EL (cell line): ENCODE measurements at regions not wholly inside any gene's neighbourhood (a gene's known extent, or its start where the extent isn't known, plus 50 kb on each side); places are given as distances from the start of the nearest gene placed in this dataset.
"Not testable (repeated sequence)": the region's sequence is repeated elsewhere in the genome, so short reads cannot be mapped to it uniquely, and the experiment has no call there.

Experiments
- DNase-seq: peaks from one replicate; pipeline ENCODE4 v3.0.0-alpha.2; 2016

GRCh38 chr12:31217356-31218130 is 108.4 kb downstream of the SINHCAF start:
- DNase-seq: no peak

DNA sequence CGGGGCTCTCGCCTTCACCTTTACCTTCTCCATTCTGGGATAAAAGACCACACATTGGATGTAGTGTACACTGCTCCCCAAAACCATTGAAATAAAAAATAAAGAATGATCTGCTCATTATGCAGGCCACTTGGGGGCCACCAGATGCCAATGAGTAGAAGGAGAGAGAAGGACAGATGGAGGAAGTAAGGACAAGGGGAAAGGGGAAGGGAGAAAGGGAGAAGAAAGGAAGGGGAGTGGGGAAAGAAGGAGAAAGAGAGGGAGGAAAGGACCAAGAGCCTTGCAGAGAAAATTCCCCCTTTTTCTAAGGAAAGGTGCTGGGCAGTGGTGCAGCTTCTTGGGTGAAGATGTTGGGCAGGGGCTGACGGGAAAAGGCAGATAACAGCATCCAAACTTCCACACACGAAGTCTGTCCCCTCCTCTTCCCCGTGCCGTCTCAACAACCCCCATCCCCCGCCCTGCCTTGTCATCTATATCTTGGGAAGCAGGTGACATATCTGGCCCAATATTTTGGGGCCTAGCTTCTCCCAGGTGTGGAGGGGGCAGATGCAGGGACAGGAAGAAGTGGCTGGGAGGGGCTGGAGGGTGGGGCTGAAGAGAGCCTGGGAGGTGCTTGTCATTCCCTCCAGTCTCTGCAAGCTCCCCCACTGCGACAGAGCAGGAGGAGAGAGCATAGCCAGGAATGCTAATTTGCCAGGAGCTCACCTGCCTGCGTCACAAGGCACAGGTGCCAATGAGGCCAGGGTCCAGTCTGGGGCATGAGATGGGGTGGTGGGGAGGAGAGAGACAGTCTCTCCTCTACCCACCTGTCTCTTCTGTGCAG is 107.5 kb downstream of the SINHCAF start:
- no peak for DNase-seq

GRCh38 chr12:31219521-31219920 is 106.4 kb downstream of the SINHCAF start:
- DNase-seq: no peak

DNA sequence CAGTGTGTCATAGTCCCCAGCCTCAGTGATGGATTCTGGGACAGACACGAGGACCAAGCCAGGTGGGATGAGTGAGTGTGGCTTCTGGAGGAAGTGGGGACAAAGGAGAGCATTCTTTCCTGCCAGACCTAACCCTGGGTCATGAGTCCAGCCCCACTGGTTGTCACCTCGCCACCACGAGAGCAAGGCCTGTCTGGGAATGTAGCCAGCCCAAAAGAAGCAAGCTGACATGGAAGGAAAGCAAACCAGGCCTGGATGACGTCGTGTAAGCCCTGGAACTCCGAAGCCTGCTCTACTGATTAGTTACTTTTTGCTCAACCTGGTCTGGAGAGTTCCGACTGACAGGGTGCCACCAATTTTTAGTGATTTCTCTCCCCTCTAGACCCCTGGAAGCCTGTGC is 105.9 kb downstream of the SINHCAF start:
- no peak for DNase-seq

GRCh38 chr12:31220633-31221550 is 105.1 kb downstream of the SINHCAF start:
- DNase-seq: no peak

- DNase-seq: no peak
These were observed 104.4 kb downstream of the SINHCAF start for GRCh38 chr12:31221551-31221945.

DNA sequence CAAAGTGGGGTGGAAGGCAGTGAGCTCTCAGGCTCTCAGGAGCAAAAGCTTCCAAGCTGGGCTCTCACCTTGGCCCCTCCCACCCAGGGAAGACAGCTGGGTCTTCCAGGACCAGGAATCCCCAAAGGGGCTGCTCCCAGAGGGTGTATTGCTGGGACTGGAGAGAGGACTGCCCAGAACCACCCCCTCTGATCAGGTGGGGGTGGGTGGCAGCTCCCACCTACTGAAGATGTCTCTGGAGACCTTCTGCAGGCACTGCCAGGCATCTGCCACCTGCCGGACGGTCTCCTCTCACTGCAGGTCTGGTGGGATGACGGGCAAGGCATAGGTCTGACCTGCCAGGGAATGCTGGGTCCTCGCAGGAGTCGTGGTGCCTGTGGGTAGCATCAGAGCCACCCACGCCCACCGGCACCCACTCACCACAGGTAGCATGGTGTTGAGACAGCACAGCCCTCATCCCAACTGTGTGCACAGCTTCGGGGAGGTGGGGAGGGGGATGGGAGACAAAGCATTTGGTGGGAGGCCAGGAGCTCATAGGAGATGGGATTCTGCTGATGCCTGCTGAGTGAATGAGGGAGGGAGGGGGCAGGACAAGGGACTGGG is 103.2 kb downstream of the SINHCAF start:
- no peak for DNase-seq

GRCh38 chr12:31223640-31224039 is 102.3 kb downstream of the SINHCAF start:
- not testable (repeated sequence) for DNase-seq

- DNase-seq: no peak
These were observed 101.0 kb downstream of the SINHCAF start for GRCh38 chr12:31224768-31225448.

DNA sequence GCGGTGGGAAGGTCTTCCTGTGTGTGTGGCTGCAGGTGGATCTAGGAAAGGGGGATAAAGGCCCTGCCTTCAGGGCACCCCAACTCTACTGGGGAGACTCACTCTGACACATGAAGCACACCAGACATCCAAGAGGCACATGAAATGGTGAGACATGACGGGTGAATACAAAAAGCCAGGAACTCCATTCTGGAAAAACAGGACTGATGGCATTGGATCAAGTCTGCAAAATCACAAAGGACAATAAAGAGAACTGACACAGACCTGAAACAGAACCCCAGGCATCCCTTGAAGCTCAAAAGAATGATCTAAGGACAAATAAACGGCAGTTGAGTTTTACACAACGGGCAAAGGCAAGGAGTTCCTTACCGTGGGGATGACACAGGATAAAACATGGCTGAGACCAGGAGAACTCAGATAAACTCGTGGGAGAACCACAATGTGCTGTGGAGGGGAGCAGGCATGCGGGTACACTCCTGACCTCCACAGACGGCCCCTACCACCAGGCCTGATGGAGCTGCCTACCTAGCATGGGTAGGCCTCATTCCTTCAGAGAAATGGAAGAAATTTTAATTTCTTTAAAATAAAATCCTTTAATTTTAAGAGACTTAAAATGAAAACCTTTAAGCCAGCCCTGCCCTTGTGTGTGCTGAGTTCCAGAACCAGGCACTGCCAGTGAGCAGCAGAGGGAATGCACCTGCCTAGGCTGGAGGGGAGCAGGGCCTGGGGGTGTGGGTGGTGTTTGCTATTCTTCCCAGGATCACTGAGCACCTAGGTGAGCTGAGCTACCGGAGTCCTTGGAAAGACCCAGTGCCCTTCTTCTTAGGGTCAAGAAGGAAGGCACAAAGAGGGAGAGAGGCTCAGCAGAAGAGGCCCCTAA is 100.1 kb downstream of the SINHCAF start:
- no peak for DNase-seq

- DNase-seq: no peak
These were observed 99.3 kb downstream of the SINHCAF start for GRCh38 chr12:31226639-31227038.

GRCh38 chr12:31227401-31227981 is 98.5 kb downstream of the SINHCAF start:
- DNase-seq: no peak

- no peak for DNase-seq
These were observed 96.8 kb downstream of the SINHCAF start for GRCh38 chr12:31228811-31229792.

- DNase-seq: no peak
These were observed 95.9 kb downstream of the SINHCAF start for GRCh38 chr12:31230004-31230403.
